Activated CD4-positive, alpha-beta T cell treated with anti-CD3 and anti-CD28 coated beads, Interleukin-2, amount 50 U/mL, for 16 hours (primary cell): ENCODE measurements at regions not wholly inside any gene's neighbourhood (a gene's known extent, or its start where the extent isn't known, plus 50 kb on each side); places are given as distances from the start of the nearest gene placed in this dataset.

Experiments
- DNase-seq: peaks from one replicate; pipeline ENCODE4 v3.0.0-alpha.2; 2020

GRCh38 chr9:134251296-134252069, 74.8 kb upstream of the RXRA start:
- no peak for DNase-seq

- no peak for DNase-seq
Observed at GRCh38 chr9:134252084-134252830, 74.0 kb upstream of the RXRA start.

- no peak for DNase-seq
Observed at GRCh38 chr9:134253606-134254205, 72.5 kb upstream of the RXRA start.

- DNase-seq: no peak
Observed at GRCh38 chr9:134258332-134258731, 67.9 kb upstream of the RXRA start.

GRCh38 chr9:134258828-134259546, 67.3 kb upstream of the RXRA start:
- DNase-seq: no peak

GRCh38 chr9:134259708-134260107, 66.5 kb upstream of the RXRA start:
- no peak for DNase-seq

GRCh38 chr9:134260801-134261200, 65.5 kb upstream of the RXRA start:
- DNase-seq: no peak

GRCh38 chr9:134262035-134262434, 64.2 kb upstream of the RXRA start:
- no peak for DNase-seq

GRCh38 chr9:134263596-134263995, 62.7 kb upstream of the RXRA start:
- DNase-seq: no peak

GRCh38 chr9:134264169-134264568, 62.1 kb upstream of the RXRA start:
- no peak for DNase-seq

- DNase-seq: no peak
Observed at GRCh38 chr9:134265078-134265477, 61.2 kb upstream of the RXRA start.

- DNase-seq: no peak
Observed at GRCh38 chr9:134266418-134266817, 59.8 kb upstream of the RXRA start.

- no peak for DNase-seq
Observed at GRCh38 chr9:134267305-134267880, 58.9 kb upstream of the RXRA start.

GRCh38 chr9:134267881-134268724, 58.2 kb upstream of the RXRA start:
- DNase-seq: no peak

GRCh38 chr9:134268747-134269146, 57.5 kb upstream of the RXRA start:
- DNase-seq: no peak

GRCh38 chr9:134271338-134272301, 54.6 kb upstream of the RXRA start:
- DNase-seq: no peak

- no peak for DNase-seq
Observed at GRCh38 chr9:134272302-134273023, 53.8 kb upstream of the RXRA start.

- DNase-seq: no peak
Observed at GRCh38 chr9:134273647-134274046, 52.6 kb upstream of the RXRA start.

- no peak for DNase-seq
Observed at GRCh38 chr9:134275375-134275774, 50.9 kb upstream of the RXRA start.
